Loucy (cell line): ENCODE measurements at regions not wholly inside any gene's neighbourhood (a gene's known extent, or its start where the extent isn't known, plus 50 kb on each side); places are given as distances from the start of the nearest gene placed in this dataset.

Source experiments
- EZH2phosphoT487 ChIP-seq: fragments of 200-600 bp; IDR thresholded peaks from 2 replicates; pipeline ENCODE4 v1.6.1; 2018; ENCODE audit warnings: antibody characterized with exemption, mild to moderate bottlenecking, moderate library complexity, borderline replicate concordance
- TF ChIP-seq, protein P1 (sequence below): fragments of 200-600 bp; sonication (generic); conservative IDR thresholded peaks from 2 replicates; pipeline ENCODE4 v1.5.1; 2014; ENCODE audit warnings: mild to moderate bottlenecking, antibody characterized with exemption, low read length

DNA sequence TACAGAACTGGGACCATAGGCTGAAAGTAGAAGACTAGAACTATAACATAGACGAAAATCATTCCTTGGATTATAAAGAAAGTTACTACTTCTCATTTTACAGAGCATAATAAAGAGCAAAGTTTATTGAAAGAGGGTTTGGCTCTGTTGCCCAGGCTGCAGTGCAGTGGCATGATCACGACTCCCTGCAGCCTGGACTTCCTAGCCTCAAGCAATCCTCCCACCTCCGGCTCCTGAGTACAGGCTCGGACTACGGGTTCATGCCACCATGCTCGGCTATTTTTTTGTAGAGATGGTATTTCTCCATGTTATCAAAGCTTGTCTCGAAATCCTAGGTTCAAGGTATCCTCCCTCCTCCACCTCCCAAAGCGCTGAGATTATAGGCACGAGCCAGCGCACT is 190.1 kb upstream of the FOXG1 start:
- TF ChIP-seq, protein P1, sequence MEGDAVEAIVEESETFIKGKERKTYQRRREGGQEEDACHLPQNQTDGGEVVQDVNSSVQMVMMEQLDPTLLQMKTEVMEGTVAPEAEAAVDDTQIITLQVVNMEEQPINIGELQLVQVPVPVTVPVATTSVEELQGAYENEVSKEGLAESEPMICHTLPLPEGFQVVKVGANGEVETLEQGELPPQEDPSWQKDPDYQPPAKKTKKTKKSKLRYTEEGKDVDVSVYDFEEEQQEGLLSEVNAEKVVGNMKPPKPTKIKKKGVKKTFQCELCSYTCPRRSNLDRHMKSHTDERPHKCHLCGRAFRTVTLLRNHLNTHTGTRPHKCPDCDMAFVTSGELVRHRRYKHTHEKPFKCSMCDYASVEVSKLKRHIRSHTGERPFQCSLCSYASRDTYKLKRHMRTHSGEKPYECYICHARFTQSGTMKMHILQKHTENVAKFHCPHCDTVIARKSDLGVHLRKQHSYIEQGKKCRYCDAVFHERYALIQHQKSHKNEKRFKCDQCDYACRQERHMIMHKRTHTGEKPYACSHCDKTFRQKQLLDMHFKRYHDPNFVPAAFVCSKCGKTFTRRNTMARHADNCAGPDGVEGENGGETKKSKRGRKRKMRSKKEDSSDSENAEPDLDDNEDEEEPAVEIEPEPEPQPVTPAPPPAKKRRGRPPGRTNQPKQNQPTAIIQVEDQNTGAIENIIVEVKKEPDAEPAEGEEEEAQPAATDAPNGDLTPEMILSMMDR = no peak
- TF ChIP-seq EZH2phosphoT487 = no peak
